Stimulated activated effector memory CD8-positive, alpha-beta T cell treated with anti-CD3 and anti-CD28 coated beads, Interleukin-12 subunit alpha, Interleukin-12 subunit beta, amount 100 ng/mL, for 72 hours (primary cell): ENCODE measurements at regions not wholly inside any gene's neighbourhood (a gene's known extent, or its start where the extent isn't known, plus 50 kb on each side); places are given as distances from the start of the nearest gene placed in this dataset.

ENCODE experiments used
- ATAC-seq: fragments of 150-1000 bp; cut with Tn5 transposase; 2 replicates; pipeline ENCODE4 v1.10.0; 2021
- DNase-seq, 2 donors: peaks; one replicate each; pipeline ENCODE4 v3.0.0; 2021 to 2022; ENCODE audit warnings: low spot score in 2 of 2
- H3K27ac Mint-ChIP-seq: one replicate; pipeline ENCODE4 v1.8.0; 2022; ENCODE audit warnings: mild to moderate bottlenecking, mixed read lengths
- H3K36me3 Mint-ChIP-seq: one replicate; pipeline ENCODE4 v1.8.0; 2022; ENCODE audit warnings: mild to moderate bottlenecking, mixed read lengths
- H3K4me1 Mint-ChIP-seq: one replicate; pipeline ENCODE4 v1.8.0; 2022; ENCODE audit warnings: mixed read lengths
- H3K4me3 Mint-ChIP-seq: one replicate; pipeline ENCODE4 v1.8.0; 2022; ENCODE audit warnings: mild to moderate bottlenecking, mixed read lengths
- H3K9me3 Mint-ChIP-seq: one replicate; pipeline ENCODE4 v1.8.0; 2022; ENCODE audit warnings: mixed read lengths

GRCh38 chr3:95044101-95044500 lies 981.2 kb downstream of the NSUN3 start:
- no peaks in the 10 kb centered on the region for H3K36me3 Mint-ChIP-seq
- H3K9me3 Mint-ChIP-seq, result peaks cover 5% of the 10 kb centered on the region
- no peak overlapping the region for H3K4me3 Mint-ChIP-seq
- ATAC-seq (no peak), DNase-seq (no peak)
- H3K27ac Mint-ChIP-seq, result no peak overlapping the region
- no peaks in the 10 kb centered on the region for H3K4me1 Mint-ChIP-seq

GRCh38 chr3:95048564-95048963 lies 985.7 kb downstream of the NSUN3 start:
- Mint-ChIP-seq H3K27ac (no peak overlapping the region), H3K4me3 (no peak overlapping the region), H3K9me3 (peaks cover 5% of the 10 kb centered on the region), H3K4me1 (no peaks in the 10 kb centered on the region), H3K36me3 (no peaks in the 10 kb centered on the region)
- ATAC-seq, result no peak
- no peak for DNase-seq

- H3K27ac Mint-ChIP-seq, result no peak overlapping the region
- H3K36me3 Mint-ChIP-seq, result no peaks in the 10 kb centered on the region
These were observed 987.0 kb downstream of the NSUN3 start for GRCh38 chr3:95049841-95050240.

GRCh38 chr3:95055288-95055687 lies 992.4 kb downstream of the NSUN3 start:
- no peak overlapping the region for H3K27ac Mint-ChIP-seq
- no peak overlapping the region for H3K4me3 Mint-ChIP-seq
- ATAC-seq, result no peak
- H3K4me1 Mint-ChIP-seq, result no peaks in the 10 kb centered on the region
- H3K36me3 Mint-ChIP-seq, result no peaks in the 10 kb centered on the region
- no peaks in the 10 kb centered on the region for H3K9me3 Mint-ChIP-seq
- DNase-seq, result no peak

More at GRCh38 chr3:95049841-95050240, 987.0 kb downstream of the NSUN3 start:
- Mint-ChIP-seq H3K4me3 (no peak overlapping the region), H3K4me1 (no peaks in the 10 kb centered on the region), H3K9me3 (peaks cover 3% of the 10 kb centered on the region)
- no peak for DNase-seq
- ATAC-seq, result no peak

GRCh38 chr3:95082191-95082590 lies 1019.3 kb downstream of the NSUN3 start:
- Mint-ChIP-seq H3K27ac (no peak overlapping the region), H3K9me3 (peaks cover 11% of the 10 kb centered on the region), H3K4me1 (no peaks in the 10 kb centered on the region), H3K36me3 (no peaks in the 10 kb centered on the region), H3K4me3 (no peak overlapping the region)
- DNase-seq (no peak), ATAC-seq (no peak)

GRCh38 chr3:95084738-95085137 lies 1021.9 kb downstream of the NSUN3 start:
- DNase-seq, result no peak
- Mint-ChIP-seq H3K9me3 (peaks cover 11% of the 10 kb centered on the region), H3K36me3 (no peaks in the 10 kb centered on the region), H3K4me1 (no peaks in the 10 kb centered on the region), H3K4me3 (no peak overlapping the region), H3K27ac (no peak overlapping the region)
- ATAC-seq, result no peak

GRCh38 chr3:95088464-95088863 lies 1025.6 kb downstream of the NSUN3 start:
- ATAC-seq, result no peak
- no peaks in the 10 kb centered on the region for H3K4me1 Mint-ChIP-seq
- no peak for DNase-seq
- H3K9me3 Mint-ChIP-seq, result peaks cover 13% of the 10 kb centered on the region
- no peak overlapping the region for H3K4me3 Mint-ChIP-seq
- no peaks in the 10 kb centered on the region for H3K36me3 Mint-ChIP-seq
- H3K27ac Mint-ChIP-seq, result no peak overlapping the region

- Mint-ChIP-seq H3K27ac (no peak overlapping the region), H3K36me3 (no peaks in the 10 kb centered on the region), H3K4me3 (no peak overlapping the region), H3K4me1 (no peaks in the 10 kb centered on the region), H3K9me3 (peaks cover 20% of the 10 kb centered on the region)
- ATAC-seq (no peak), DNase-seq (no peak)
These were observed 1034.6 kb downstream of the NSUN3 start for GRCh38 chr3:95097493-95097892.

- Mint-ChIP-seq H3K9me3 (peaks cover 20% of the 10 kb centered on the region), H3K4me3 (no peak overlapping the region), H3K4me1 (no peaks in the 10 kb centered on the region), H3K27ac (no peak overlapping the region), H3K36me3 (no peaks in the 10 kb centered on the region)
- no peak for ATAC-seq
- DNase-seq, result no peak
These were observed 1058.1 kb downstream of the NSUN3 start for GRCh38 chr3:95120921-95121320.

GRCh38 chr3:95123104-95123503 lies 1060.2 kb downstream of the NSUN3 start:
- no peak overlapping the region for H3K4me3 Mint-ChIP-seq

GRCh38 chr3:95134693-95135413 lies 1072.0 kb downstream of the NSUN3 start:
- Mint-ChIP-seq H3K36me3 (no peaks in the 10 kb centered on the region), H3K9me3 (peaks cover 20% of the 10 kb centered on the region), H3K27ac (no peak overlapping the region), H3K4me3 (no peak overlapping the region), H3K4me1 (no peaks in the 10 kb centered on the region)
- ATAC-seq, result no peak
- no peak for DNase-seq

More at GRCh38 chr3:95123104-95123503, 1060.2 kb downstream of the NSUN3 start:
- Mint-ChIP-seq H3K27ac (no peak overlapping the region), H3K9me3 (peaks cover 27% of the 10 kb centered on the region), H3K4me1 (no peaks in the 10 kb centered on the region), H3K36me3 (no peaks in the 10 kb centered on the region)
- no peak for ATAC-seq
- DNase-seq, result no peak

GRCh38 chr3:95148107-95148506 lies 1085.2 kb downstream of the NSUN3 start:
- Mint-ChIP-seq H3K4me3 (no peak overlapping the region), H3K4me1 (no peaks in the 10 kb centered on the region), H3K36me3 (no peaks in the 10 kb centered on the region), H3K9me3 (peaks cover 11% of the 10 kb centered on the region), H3K27ac (no peak overlapping the region)
- ATAC-seq, result no peak
- no peak for DNase-seq

- ATAC-seq, result no peak
- Mint-ChIP-seq H3K36me3 (no peaks in the 10 kb centered on the region), H3K4me1 (no peaks in the 10 kb centered on the region), H3K27ac (no peak overlapping the region), H3K9me3 (peaks cover 23% of the 10 kb centered on the region), H3K4me3 (no peak overlapping the region)
- no peak for DNase-seq
These were observed 1088.7 kb downstream of the NSUN3 start for GRCh38 chr3:95151590-95151989.

GRCh38 chr3:95154766-95155165 lies 1091.9 kb downstream of the NSUN3 start:
- no peak for ATAC-seq
- H3K4me1 Mint-ChIP-seq, result no peaks in the 10 kb centered on the region
- DNase-seq, result no peak
- no peaks in the 10 kb centered on the region for H3K36me3 Mint-ChIP-seq
- peaks cover 29% of the 10 kb centered on the region for H3K9me3 Mint-ChIP-seq
- H3K4me3 Mint-ChIP-seq, result no peak overlapping the region
- no peak overlapping the region for H3K27ac Mint-ChIP-seq

- H3K4me3 Mint-ChIP-seq, result no peak overlapping the region
- no peaks in the 10 kb centered on the region for H3K4me1 Mint-ChIP-seq
These were observed 1099.9 kb downstream of the NSUN3 start for GRCh38 chr3:95162794-95163193.

GRCh38 chr3:95167748-95168147 lies 1104.9 kb downstream of the NSUN3 start:
- DNase-seq, result no peak
- Mint-ChIP-seq H3K27ac (no peak overlapping the region), H3K36me3 (no peaks in the 10 kb centered on the region), H3K4me3 (no peak overlapping the region), H3K4me1 (no peaks in the 10 kb centered on the region), H3K9me3 (peaks cover 6% of the 10 kb centered on the region)
- no peak for ATAC-seq

More at GRCh38 chr3:95162794-95163193, 1099.9 kb downstream of the NSUN3 start:
- no peak for ATAC-seq
- Mint-ChIP-seq H3K36me3 (no peaks in the 10 kb centered on the region), H3K9me3 (peaks cover 6% of the 10 kb centered on the region), H3K27ac (no peak overlapping the region)
- DNase-seq, result no peak
